ENCODE measurements at regions not wholly inside any gene's neighbourhood (a gene's known extent, or its start where the extent isn't known, plus 50 kb on each side); places are given as distances from the start of the nearest gene placed in this dataset.
"Not testable (repeated sequence)": the region's sequence is repeated elsewhere in the genome, so short reads cannot be mapped to it uniquely, and the experiment has no call there.

GRCh38 chr10:32180390-32181280, 124.4 kb upstream of the KIF5B start:
- Mint-ChIP-seq H3K4me3 (no peak overlapping the region), H3K27me3 (no peaks in the 10 kb centered on the region), H3K27ac (no peak overlapping the region), H3K4me1 (no peaks in the 10 kb centered on the region), H3K36me3 (no peaks in the 10 kb centered on the region), H3K9me3 (no peaks in the 10 kb centered on the region)
- no peak for ATAC-seq

- no peaks in the 10 kb centered on the region for H3K9me3 Mint-ChIP-seq
- H3K36me3 Mint-ChIP-seq, result no peaks in the 10 kb centered on the region
- H3K27me3 Mint-ChIP-seq, result no peaks in the 10 kb centered on the region
- no peak for ATAC-seq
- no peak overlapping the region for H3K4me3 Mint-ChIP-seq
- H3K4me1 Mint-ChIP-seq, result no peaks in the 10 kb centered on the region
- no peak overlapping the region for H3K27ac Mint-ChIP-seq
These were observed 123.6 kb upstream of the KIF5B start for GRCh38 chr10:32179836-32180235.

GRCh38 chr10:32177594-32177993, 121.4 kb upstream of the KIF5B start:
- not testable (repeated sequence) for H3K4me3 Mint-ChIP-seq, H3K27me3 Mint-ChIP-seq, H3K9me3 Mint-ChIP-seq, H3K27ac Mint-ChIP-seq, ATAC-seq, H3K36me3 Mint-ChIP-seq, H3K4me1 Mint-ChIP-seq

- Mint-ChIP-seq H3K9me3 (no peaks in the 10 kb centered on the region), H3K36me3 (no peaks in the 10 kb centered on the region), H3K4me1 (no peaks in the 10 kb centered on the region), H3K27ac (no peak overlapping the region), H3K27me3 (peaks cover 1% of the 10 kb centered on the region), H3K4me3 (no peak overlapping the region)
- no peak for ATAC-seq
These were observed 119.4 kb upstream of the KIF5B start for GRCh38 chr10:32175629-32176028.

- ATAC-seq, result no peak
These were observed 118.2 kb upstream of the KIF5B start for GRCh38 chr10:32174349-32174893.

GRCh38 chr10:32171204-32171603, 115.0 kb upstream of the KIF5B start:
- Mint-ChIP-seq H3K9me3 (no peaks in the 10 kb centered on the region), H3K36me3 (no peaks in the 10 kb centered on the region), H3K4me3 (no peak overlapping the region), H3K4me1 (no peaks in the 10 kb centered on the region), H3K27me3 (peaks cover 41% of the 10 kb centered on the region), H3K27ac (no peak overlapping the region)
- ATAC-seq, result no peak

More at GRCh38 chr10:32174349-32174893, 118.2 kb upstream of the KIF5B start:
- Mint-ChIP-seq H3K27me3 (peaks cover 14% of the 10 kb centered on the region), H3K36me3 (no peaks in the 10 kb centered on the region), H3K4me1 (no peaks in the 10 kb centered on the region), H3K4me3 (no peak overlapping the region), H3K9me3 (no peaks in the 10 kb centered on the region), H3K27ac (no peak overlapping the region)

- no peak for ATAC-seq
These were observed 113.3 kb upstream of the KIF5B start for GRCh38 chr10:32169556-32169955.

GRCh38 chr10:32167450-32167849, 111.2 kb upstream of the KIF5B start:
- H3K27me3 Mint-ChIP-seq, result peaks cover 62% of the 10 kb centered on the region
- no peak overlapping the region for H3K4me3 Mint-ChIP-seq
- no peak for ATAC-seq
- H3K27ac Mint-ChIP-seq, result no peak overlapping the region
- no peaks in the 10 kb centered on the region for H3K9me3 Mint-ChIP-seq
- H3K4me1 Mint-ChIP-seq, result no peaks in the 10 kb centered on the region
- no peaks in the 10 kb centered on the region for H3K36me3 Mint-ChIP-seq

More at GRCh38 chr10:32169556-32169955, 113.3 kb upstream of the KIF5B start:
- H3K4me3 Mint-ChIP-seq, result no peak overlapping the region
- H3K27me3 Mint-ChIP-seq, result peaks cover 58% of the 10 kb centered on the region
- H3K9me3 Mint-ChIP-seq, result no peaks in the 10 kb centered on the region
- H3K27ac Mint-ChIP-seq, result no peak overlapping the region
- no peaks in the 10 kb centered on the region for H3K4me1 Mint-ChIP-seq
- no peaks in the 10 kb centered on the region for H3K36me3 Mint-ChIP-seq

- Mint-ChIP-seq H3K9me3 (no peaks in the 10 kb centered on the region), H3K4me3 (no peak overlapping the region), H3K36me3 (no peaks in the 10 kb centered on the region), H3K27me3 (peaks cover 62% of the 10 kb centered on the region), H3K4me1 (no peaks in the 10 kb centered on the region), H3K27ac (no peak overlapping the region)
- no peak for ATAC-seq
These were observed 110.1 kb upstream of the KIF5B start for GRCh38 chr10:32166365-32166764.

- Mint-ChIP-seq H3K9me3 (no peaks in the 10 kb centered on the region), H3K27ac (no peak overlapping the region)
- ATAC-seq, result no peak
These were observed 107.5 kb upstream of the KIF5B start for GRCh38 chr10:32163762-32164148.

GRCh38 chr10:32163071-32163761, 107.0 kb upstream of the KIF5B start:
- Mint-ChIP-seq H3K4me1 (no peaks in the 10 kb centered on the region), H3K27me3 (peaks cover 60% of the 10 kb centered on the region), H3K9me3 (no peaks in the 10 kb centered on the region), H3K27ac (no peak overlapping the region), H3K36me3 (no peaks in the 10 kb centered on the region), H3K4me3 (no peak overlapping the region)
- no peak for ATAC-seq

More at GRCh38 chr10:32163762-32164148, 107.5 kb upstream of the KIF5B start:
- no peaks in the 10 kb centered on the region for H3K4me1 Mint-ChIP-seq
- no peaks in the 10 kb centered on the region for H3K36me3 Mint-ChIP-seq
- H3K27me3 Mint-ChIP-seq, result peaks cover 62% of the 10 kb centered on the region
- H3K4me3 Mint-ChIP-seq, result no peak overlapping the region

- Mint-ChIP-seq H3K4me3 (no peak overlapping the region), H3K27ac (no peak overlapping the region), H3K9me3 (no peaks in the 10 kb centered on the region), H3K27me3 (peaks cover 47% of the 10 kb centered on the region), H3K4me1 (no peaks in the 10 kb centered on the region), H3K36me3 (no peaks in the 10 kb centered on the region)
- no peak for ATAC-seq
These were observed 105.4 kb upstream of the KIF5B start for GRCh38 chr10:32161586-32161985.

- peaks cover 40% of the 10 kb centered on the region for H3K27me3 Mint-ChIP-seq
- H3K27ac Mint-ChIP-seq, result no peak overlapping the region
- no peak overlapping the region for H3K4me3 Mint-ChIP-seq
- H3K9me3 Mint-ChIP-seq, result no peaks in the 10 kb centered on the region
- H3K4me1 Mint-ChIP-seq, result no peaks in the 10 kb centered on the region
- no peaks in the 10 kb centered on the region for H3K36me3 Mint-ChIP-seq
- no peak for ATAC-seq
These were observed 104.6 kb upstream of the KIF5B start for GRCh38 chr10:32160864-32161263.

- H3K27ac Mint-ChIP-seq, result no peak overlapping the region
- no peak overlapping the region for H3K4me3 Mint-ChIP-seq
- H3K36me3 Mint-ChIP-seq, result peaks cover 5% of the 10 kb centered on the region
- peaks cover 24% of the 10 kb centered on the region for H3K27me3 Mint-ChIP-seq
- no peak for ATAC-seq
- no peaks in the 10 kb centered on the region for H3K4me1 Mint-ChIP-seq
- H3K9me3 Mint-ChIP-seq, result peaks cover 6% of the 10 kb centered on the region
These were observed 103.0 kb upstream of the KIF5B start for GRCh38 chr10:32159264-32159663.

- H3K27me3 Mint-ChIP-seq, result peaks cover 32% of the 10 kb centered on the region
- H3K4me1 Mint-ChIP-seq, result no peaks in the 10 kb centered on the region
- peaks cover 10% of the 10 kb centered on the region for H3K9me3 Mint-ChIP-seq
- no peak overlapping the region for H3K4me3 Mint-ChIP-seq
- H3K36me3 Mint-ChIP-seq, result peaks cover 5% of the 10 kb centered on the region
- no peak for ATAC-seq
- no peak overlapping the region for H3K27ac Mint-ChIP-seq
These were observed 99.8 kb upstream of the KIF5B start for GRCh38 chr10:32156031-32156495.
